Suprapubic skin (tissue), 4 donors: ENCODE measurements at regions not wholly inside any gene's neighbourhood (a gene's known extent, or its start where the extent isn't known, plus 50 kb on each side); places are given as distances from the start of the nearest gene placed in this dataset.

Experiments
- EP300 ChIP-seq: sonication (generic); formaldehyde crosslinking; IDR thresholded peaks from one replicate; pipeline ENCODE4 v1.6.1; 2017; ENCODE audit warnings: antibody characterized with exemption
- POLR2AphosphoS5 ChIP-seq, 3 donors: sonication (generic); formaldehyde crosslinking; IDR thresholded peaks; one replicate each; pipeline ENCODE4 v1.6.1; 2017; ENCODE audit warnings: antibody characterized with exemption in 3 of 3
- TF ChIP-seq, protein P1 (sequence below), 2 donors: fragments of 200-600 bp in 1 of 2; fragments of 450-650 bp in 1 of 2; sonication (generic) in 1 of 2; IDR thresholded peaks; one replicate each; pipeline ENCODE4 v1.5.1; 2016 to 2019; ENCODE audit warnings: antibody characterized with exemption in 2 of 2, mild to moderate bottlenecking in 1 of 2, moderate library complexity in 1 of 2

GRCh38 chr10:128714644-128715415 lies 588.6 kb upstream of the MKI67 start:
- TF ChIP-seq POLR2AphosphoS5 (IDR thresholded peaks at IDR 0.05) (no peak), EP300 (no peak)
- TF ChIP-seq, protein P1, sequence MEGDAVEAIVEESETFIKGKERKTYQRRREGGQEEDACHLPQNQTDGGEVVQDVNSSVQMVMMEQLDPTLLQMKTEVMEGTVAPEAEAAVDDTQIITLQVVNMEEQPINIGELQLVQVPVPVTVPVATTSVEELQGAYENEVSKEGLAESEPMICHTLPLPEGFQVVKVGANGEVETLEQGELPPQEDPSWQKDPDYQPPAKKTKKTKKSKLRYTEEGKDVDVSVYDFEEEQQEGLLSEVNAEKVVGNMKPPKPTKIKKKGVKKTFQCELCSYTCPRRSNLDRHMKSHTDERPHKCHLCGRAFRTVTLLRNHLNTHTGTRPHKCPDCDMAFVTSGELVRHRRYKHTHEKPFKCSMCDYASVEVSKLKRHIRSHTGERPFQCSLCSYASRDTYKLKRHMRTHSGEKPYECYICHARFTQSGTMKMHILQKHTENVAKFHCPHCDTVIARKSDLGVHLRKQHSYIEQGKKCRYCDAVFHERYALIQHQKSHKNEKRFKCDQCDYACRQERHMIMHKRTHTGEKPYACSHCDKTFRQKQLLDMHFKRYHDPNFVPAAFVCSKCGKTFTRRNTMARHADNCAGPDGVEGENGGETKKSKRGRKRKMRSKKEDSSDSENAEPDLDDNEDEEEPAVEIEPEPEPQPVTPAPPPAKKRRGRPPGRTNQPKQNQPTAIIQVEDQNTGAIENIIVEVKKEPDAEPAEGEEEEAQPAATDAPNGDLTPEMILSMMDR (IDR thresholded peaks at IDR 0.05): no peak
